ENCODE measurements at regions not wholly inside any gene's neighbourhood (a gene's known extent, or its start where the extent isn't known, plus 50 kb on each side); places are given as distances from the start of the nearest gene placed in this dataset.

GRCh38 chr6:110040716-110041115, 62.6 kb downstream of the GPR6 start:
- TF ChIP-seq CTCF (IDR thresholded peaks at IDR 0.05): no peak
- TF ChIP-seq POLR2A (IDR thresholded peaks at IDR 0.05): no peak
- no peak for DNase-seq
- H3K36me3 ChIP-seq (replicated peaks in 1 of 2; ENCODE audit: insufficient read depth in 1 of 2, low read depth in 2 of 2): no peaks in the 10 kb centered on the region
- no peaks in the 10 kb centered on the region for H3K9me3 ChIP-seq
- no peak overlapping the region for H3K4me3 ChIP-seq
- WGBS, 2 donors: 75 to 81% methylated on average over 7 of the region's 7 CpGs
- peaks cover 9% of the 10 kb centered on the region for H3K4me1 ChIP-seq
- intact Hi-C loops (cut with DNase I): loop anchor here (5.0 to 10.0 kb wide), 2 partner anchors 338 to 516 kb away; no protein-coding TSS in a partner anchor
- ATAC-seq: no peak
- no peak overlapping the region for H3K27ac ChIP-seq
- no peaks in the 10 kb centered on the region for H3K27me3 ChIP-seq

- intact Hi-C loops (cut with DNase I): loop anchor here (5.0 to 10.0 kb wide), 2 partner anchors 339 to 516 kb away; no protein-coding TSS in a partner anchor
- DNase-seq (no peak), ATAC-seq (no peak)
- Histone ChIP-seq H3K27me3 (no peaks in the 10 kb centered on the region), H3K27ac (no peak overlapping the region), H3K4me1 (peaks cover 9% of the 10 kb centered on the region), H3K4me3 (no peak overlapping the region), H3K36me3 (replicated peaks in 1 of 2; ENCODE audit: insufficient read depth in 1 of 2, low read depth in 2 of 2) (no peaks in the 10 kb centered on the region), H3K9me3 (no peaks in the 10 kb centered on the region)
- no peak for TF ChIP-seq POLR2A (IDR thresholded peaks at IDR 0.05)
- TF ChIP-seq CTCF (IDR thresholded peaks at IDR 0.05): no peak
- 44 to 58% methylated on average over 2 of the region's 2 CpGs for WGBS, 2 donors
Observed at GRCh38 chr6:110041126-110041525, 63.0 kb downstream of the GPR6 start.

- no peak overlapping the region for H3K4me3 ChIP-seq
- intact Hi-C loops (cut with DNase I): loop anchor here (5.0 to 10.0 kb wide), 2 partner anchors 340 to 517 kb away; no protein-coding TSS in a partner anchor
- no peaks in the 10 kb centered on the region for H3K27me3 ChIP-seq
- no peak for TF ChIP-seq POLR2A (IDR thresholded peaks at IDR 0.05)
- no peak for TF ChIP-seq CTCF (IDR thresholded peaks at IDR 0.05)
- no peak for DNase-seq
- no peak overlapping the region for H3K27ac ChIP-seq
- H3K4me1 ChIP-seq: peaks cover 9% of the 10 kb centered on the region
- H3K9me3 ChIP-seq: no peaks in the 10 kb centered on the region
- no peak for ATAC-seq
- 82 to 86% methylated on average over 5 of the region's 5 CpGs for WGBS, 2 donors
- H3K36me3 ChIP-seq (replicated peaks in 1 of 2; ENCODE audit: insufficient read depth in 1 of 2, low read depth in 2 of 2): no peaks in the 10 kb centered on the region
Observed at GRCh38 chr6:110041830-110042229, 63.7 kb downstream of the GPR6 start.

- Histone ChIP-seq H3K9me3 (no peaks in the 10 kb centered on the region), H3K36me3 (replicated peaks in 1 of 2; ENCODE audit: insufficient read depth in 1 of 2, low read depth in 2 of 2) (no peaks in the 10 kb centered on the region), H3K4me3 (no peak overlapping the region), H3K27me3 (no peaks in the 10 kb centered on the region), H3K4me1 (peaks cover 9% of the 10 kb centered on the region), H3K27ac (no peak overlapping the region)
- DNase-seq (no peak), ATAC-seq (no peak)
- WGBS, 2 donors: 80 to 83% methylated on average over 9 of the region's 9 CpGs
- no peak for TF ChIP-seq POLR2A (IDR thresholded peaks at IDR 0.05)
- TF ChIP-seq CTCF (IDR thresholded peaks at IDR 0.05): no peak
- intact Hi-C loops (cut with DNase I): loop anchor here (5.0 to 10.0 kb wide), 2 partner anchors 340 to 518 kb away; no protein-coding TSS in a partner anchor
Observed at GRCh38 chr6:110042670-110043296, 64.7 kb downstream of the GPR6 start.
